Activated CD8-positive, alpha-beta T cell treated with anti-CD3 and anti-CD28 coated beads for 36 hours (primary cell): ENCODE measurements at regions not wholly inside any gene's neighbourhood (a gene's known extent, or its start where the extent isn't known, plus 50 kb on each side); places are given as distances from the start of the nearest gene placed in this dataset.

Source experiments
- ATAC-seq: fragments of 200-7000 bp; cut with Tn5 transposase; one replicate; pipeline ENCODE4 v1.10.0; 2021; ENCODE audit warnings: mild to moderate bottlenecking, moderate library complexity
- CTCF ChIA-PET: fragments of 350-600 bp; sonication (Branson Sonifier 250); formaldehyde crosslinking; loops from one replicate; lab custom pipeline; 2021; ENCODE audit warnings: antibody characterized with exemption; lab: Charles Lee
- POLR2A ChIA-PET: fragments of 350-600 bp; sonication (Branson Sonifier 250); formaldehyde crosslinking; loops from one replicate; lab custom pipeline; 2021; ENCODE audit warnings: antibody characterized with exemption; lab: Charles Lee
- DNase-seq: peaks from one replicate; pipeline ENCODE4 v3.0.0-alpha.2; 2020
- H3K27ac Mint-ChIP-seq: one replicate; pipeline ENCODE4 v1.8.0; 2021; ENCODE audit warnings: mild to moderate bottlenecking, mixed read lengths
- H3K27me3 Mint-ChIP-seq: one replicate; pipeline ENCODE4 v1.8.0; 2021; ENCODE audit warnings: mixed read lengths
- H3K36me3 Mint-ChIP-seq: one replicate; pipeline ENCODE4 v1.8.0; 2021; ENCODE audit warnings: low read depth, mixed read lengths
- H3K4me1 Mint-ChIP-seq: one replicate; pipeline ENCODE4 v1.8.0; 2021; ENCODE audit warnings: low read depth, mixed read lengths
- H3K4me3 Mint-ChIP-seq: one replicate; pipeline ENCODE4 v1.8.0; 2021; ENCODE audit warnings: mild to moderate bottlenecking, moderate library complexity, mixed read lengths
- H3K9me3 Mint-ChIP-seq: one replicate; pipeline ENCODE4 v1.8.0; 2021; ENCODE audit warnings: mixed read lengths
- CTCF ChIP-seq: fragments of 200-600 bp; IDR thresholded peaks from one replicate; pipeline ENCODE4 v1.8.0; 2022; ENCODE audit warnings: antibody characterized with exemption, mild to moderate bottlenecking
- intact Hi-C: fragments of 100-400 bp; cut with micrococcal nuclease; formaldehyde crosslinking; loops from one replicate; pipeline ENCODE4 v1.10.0; 2022

GRCh38 chr11:87374038-87374807, 336.5 kb downstream of the TMEM135 start:
- intact Hi-C loops, result no loop called here
- no peak for TF ChIP-seq CTCF
- no peaks in the 10 kb centered on the region for H3K36me3 Mint-ChIP-seq
- CTCF ChIA-PET, result no interaction called here
- no peak for DNase-seq
- H3K9me3 Mint-ChIP-seq, result no peaks in the 10 kb centered on the region
- H3K4me1 Mint-ChIP-seq, result no peaks in the 10 kb centered on the region
- H3K27ac Mint-ChIP-seq, result no peak overlapping the region
- ATAC-seq, result no peak
- H3K27me3 Mint-ChIP-seq, result peaks cover 8% of the 10 kb centered on the region
- POLR2A ChIA-PET, result no interaction called here
- H3K4me3 Mint-ChIP-seq, result no peak overlapping the region
